22Rv1 (cell line): ENCODE measurements at regions not wholly inside any gene's neighbourhood (a gene's known extent, or its start where the extent isn't known, plus 50 kb on each side); places are given as distances from the start of the nearest gene placed in this dataset.

Source experiments
- CTCF ChIP-seq: fragments of 450-650 bp; IDR thresholded peaks from 2 replicates; pipeline ENCODE4 v1.5.1; 2017; ENCODE audit warnings: mild to moderate bottlenecking
- ZFX ChIP-seq: fragments of 450-650 bp; IDR thresholded peaks from 2 replicates; pipeline ENCODE4 v1.6.1; 2017; ENCODE audit warnings: antibody characterized with exemption, borderline replicate concordance

- TF ChIP-seq CTCF (no peak), ZFX (no peak)
Measured at GRCh38 chr3:20853890-20854289, 667.9 kb upstream of the SGO1 start.
